Nephron progenitor cell (in vitro differentiated cells): ENCODE measurements at regions not wholly inside any gene's neighbourhood (a gene's known extent, or its start where the extent isn't known, plus 50 kb on each side); places are given as distances from the start of the nearest gene placed in this dataset.

Source experiments
- DNase-seq: peaks from one replicate; pipeline ENCODE4 v3.0.0; 2021
- H3K27ac Mint-ChIP-seq: 2 replicates; pipeline ENCODE4 v1.8.0; 2021; ENCODE audit warnings: mild to moderate bottlenecking, moderate library complexity, mixed read lengths
- H3K27me3 Mint-ChIP-seq: 2 replicates; pipeline ENCODE4 v1.8.0; 2021; ENCODE audit warnings: mild to moderate bottlenecking, low read depth, mixed read lengths; ENCODE audit not compliant: poor library complexity
- H3K36me3 Mint-ChIP-seq: 2 replicates; pipeline ENCODE4 v1.8.0; 2021; ENCODE audit warnings: low read depth, mixed read lengths
- H3K4me1 Mint-ChIP-seq: 2 replicates; pipeline ENCODE4 v1.8.0; 2021; ENCODE audit warnings: mixed read lengths
- H3K4me3 Mint-ChIP-seq: 2 replicates; pipeline ENCODE4 v1.8.0; 2021; ENCODE audit warnings: mild to moderate bottlenecking, moderate library complexity, mixed read lengths
- H3K9me3 Mint-ChIP-seq: 2 replicates; pipeline ENCODE4 v1.8.0; 2021; ENCODE audit warnings: mild to moderate bottlenecking, moderate library complexity, mixed read lengths
- TF ChIP-seq, protein P1 (sequence below): fragments of 200-600 bp; sonication (generic); IDR thresholded peaks from 2 replicates; pipeline ENCODE4 v1.5.0; 2021; ENCODE audit warnings: antibody characterized with exemption

DNA sequence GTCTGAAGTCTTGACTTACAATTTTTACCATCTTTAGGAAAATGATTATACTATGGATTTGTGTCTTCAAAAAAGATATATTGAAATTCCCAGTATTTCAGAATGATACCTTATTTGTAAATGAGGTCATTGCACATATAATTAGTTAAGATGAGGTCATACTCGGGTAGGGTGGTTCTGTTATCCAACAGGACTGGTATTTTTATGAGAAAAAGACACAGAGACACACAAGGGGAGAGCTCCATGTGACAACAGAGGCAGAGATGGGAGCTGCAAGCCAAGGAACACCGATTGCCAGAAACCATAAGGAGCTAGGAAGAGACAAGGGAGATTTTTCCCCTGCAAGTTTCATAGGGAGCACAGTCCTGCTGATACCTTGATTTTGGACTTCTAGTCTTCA lies 356.9 kb downstream of the ARL4A start:
- H3K9me3 Mint-ChIP-seq = no peaks in the 10 kb centered on the region
- H3K4me1 Mint-ChIP-seq = peaks cover 18% of the 10 kb centered on the region
- TF ChIP-seq, protein P1, sequence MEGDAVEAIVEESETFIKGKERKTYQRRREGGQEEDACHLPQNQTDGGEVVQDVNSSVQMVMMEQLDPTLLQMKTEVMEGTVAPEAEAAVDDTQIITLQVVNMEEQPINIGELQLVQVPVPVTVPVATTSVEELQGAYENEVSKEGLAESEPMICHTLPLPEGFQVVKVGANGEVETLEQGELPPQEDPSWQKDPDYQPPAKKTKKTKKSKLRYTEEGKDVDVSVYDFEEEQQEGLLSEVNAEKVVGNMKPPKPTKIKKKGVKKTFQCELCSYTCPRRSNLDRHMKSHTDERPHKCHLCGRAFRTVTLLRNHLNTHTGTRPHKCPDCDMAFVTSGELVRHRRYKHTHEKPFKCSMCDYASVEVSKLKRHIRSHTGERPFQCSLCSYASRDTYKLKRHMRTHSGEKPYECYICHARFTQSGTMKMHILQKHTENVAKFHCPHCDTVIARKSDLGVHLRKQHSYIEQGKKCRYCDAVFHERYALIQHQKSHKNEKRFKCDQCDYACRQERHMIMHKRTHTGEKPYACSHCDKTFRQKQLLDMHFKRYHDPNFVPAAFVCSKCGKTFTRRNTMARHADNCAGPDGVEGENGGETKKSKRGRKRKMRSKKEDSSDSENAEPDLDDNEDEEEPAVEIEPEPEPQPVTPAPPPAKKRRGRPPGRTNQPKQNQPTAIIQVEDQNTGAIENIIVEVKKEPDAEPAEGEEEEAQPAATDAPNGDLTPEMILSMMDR = no peak
- peak overlapping the region; percentile 11 for H3K27ac Mint-ChIP-seq
- DNase-seq = no peak
- H3K27me3 Mint-ChIP-seq = no peaks in the 10 kb centered on the region
- H3K4me3 Mint-ChIP-seq = no peak overlapping the region
- no peaks in the 10 kb centered on the region for H3K36me3 Mint-ChIP-seq

DNA sequence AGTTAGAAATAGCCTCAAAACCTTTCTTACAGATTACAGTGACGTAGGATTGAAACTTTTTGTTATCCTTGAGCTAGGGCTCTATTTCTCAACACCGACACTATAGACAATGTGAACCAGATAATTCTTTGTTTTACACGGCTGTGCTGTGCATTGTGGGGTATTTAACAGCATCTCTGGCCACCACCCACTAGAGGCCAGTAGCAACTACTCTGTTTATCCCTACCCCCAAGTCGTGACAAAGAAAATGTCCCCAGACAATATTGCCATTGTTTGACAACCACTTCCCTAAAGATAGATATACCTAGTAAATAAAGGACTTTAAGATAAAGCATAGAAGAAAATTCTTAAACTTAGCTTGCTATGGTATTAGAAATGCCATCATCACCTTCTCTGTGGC lies 359.6 kb downstream of the ARL4A start:
- TF ChIP-seq, protein P1 = no peak
- Mint-ChIP-seq H3K4me1 (peaks cover 18% of the 10 kb centered on the region), H3K27me3 (no peaks in the 10 kb centered on the region), H3K27ac (no peak overlapping the region), H3K36me3 (no peaks in the 10 kb centered on the region), H3K9me3 (no peaks in the 10 kb centered on the region), H3K4me3 (no peak overlapping the region)
- no peak for DNase-seq

DNA sequence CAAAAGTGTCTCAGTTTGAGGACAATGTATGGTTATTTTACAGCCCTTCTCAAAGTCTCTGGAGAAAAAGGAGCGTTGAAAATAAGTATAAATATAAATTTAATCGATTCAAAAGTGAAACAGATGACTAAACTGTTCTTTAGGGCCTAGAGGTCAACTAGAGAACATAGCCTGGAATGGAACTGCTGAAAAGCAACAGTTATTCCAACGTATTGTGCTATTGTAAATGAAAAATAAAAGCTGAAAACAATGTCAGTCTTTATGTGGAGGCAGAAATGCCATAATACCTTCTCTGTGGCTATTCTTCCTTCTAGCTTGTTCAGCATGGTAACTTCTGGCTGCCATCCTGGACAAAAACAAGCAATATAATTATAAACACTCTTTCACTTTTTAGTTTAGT lies 362.5 kb downstream of the ARL4A start:
- Mint-ChIP-seq H3K27ac (no peak overlapping the region), H3K36me3 (no peaks in the 10 kb centered on the region), H3K4me1 (peaks cover 13% of the 10 kb centered on the region), H3K27me3 (no peaks in the 10 kb centered on the region), H3K4me3 (no peak overlapping the region), H3K9me3 (no peaks in the 10 kb centered on the region)
- DNase-seq = no peak
- TF ChIP-seq, protein P1 = no peak

DNA sequence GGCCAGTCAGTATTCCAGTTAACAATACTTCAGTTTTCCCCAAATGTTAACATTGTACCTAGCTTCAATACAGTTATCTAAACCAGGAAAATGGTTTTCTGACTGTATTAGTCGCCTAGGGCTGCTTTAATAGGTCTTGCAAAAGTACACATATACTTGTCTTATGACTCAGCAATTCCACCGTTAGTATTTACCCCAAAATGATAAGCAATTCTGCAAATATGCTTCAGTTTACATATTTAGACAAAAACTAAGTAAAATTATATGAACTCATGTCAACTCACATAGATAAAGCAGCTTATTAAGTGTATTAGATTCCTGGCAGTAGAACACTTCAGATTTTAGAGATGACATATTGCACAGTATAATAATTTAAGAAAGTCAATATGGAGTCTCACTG lies 363.3 kb downstream of the ARL4A start:
- no peaks in the 10 kb centered on the region for H3K36me3 Mint-ChIP-seq
- no peak overlapping the region for H3K27ac Mint-ChIP-seq
- no peak overlapping the region for H3K4me3 Mint-ChIP-seq

DNA sequence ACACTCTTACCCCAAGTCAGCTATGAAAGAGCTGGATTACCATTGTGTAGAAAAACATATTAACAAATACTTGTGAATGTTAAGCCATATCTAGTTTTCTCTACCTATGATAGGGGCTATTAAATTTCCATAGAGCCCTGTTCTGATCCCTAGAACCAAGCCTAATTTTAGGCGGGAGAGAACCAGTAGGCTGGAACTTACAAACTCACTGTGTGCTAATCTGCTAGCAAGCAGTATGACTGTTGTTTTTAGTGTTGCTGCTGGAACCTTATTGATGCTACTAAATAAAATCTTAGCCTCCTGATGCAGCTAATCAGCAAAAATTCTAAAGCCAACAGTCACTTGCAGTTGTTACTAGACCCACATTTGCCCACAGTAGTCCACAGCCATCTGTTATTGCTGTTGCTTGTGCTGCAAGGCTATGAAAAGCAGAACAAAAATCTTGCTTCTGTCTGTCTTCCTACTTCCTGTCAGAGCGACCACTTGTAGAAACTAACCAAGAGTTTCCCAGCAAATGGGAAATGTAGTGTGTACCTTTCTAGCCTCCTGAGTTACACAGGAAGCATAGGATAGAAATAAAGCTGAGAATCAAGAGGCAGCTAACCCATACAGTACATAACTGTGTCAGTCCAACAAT lies 368.4 kb downstream of the ARL4A start:
- H3K27me3 Mint-ChIP-seq = peaks cover 4% of the 10 kb centered on the region
- H3K27ac Mint-ChIP-seq = peak overlapping the region; percentile 59
- no peak overlapping the region for H3K4me3 Mint-ChIP-seq
- TF ChIP-seq, protein P1 = no peak
- H3K36me3 Mint-ChIP-seq = no peaks in the 10 kb centered on the region
- H3K4me1 Mint-ChIP-seq = peaks cover 17% of the 10 kb centered on the region
- no peaks in the 10 kb centered on the region for H3K9me3 Mint-ChIP-seq
- DNase-seq = no peak

More for the DNA sequence above, 363.3 kb downstream of the ARL4A start:
- no peaks in the 10 kb centered on the region for H3K27me3 Mint-ChIP-seq
- TF ChIP-seq, protein P1 = no peak
- DNase-seq = no peak
- H3K4me1 Mint-ChIP-seq = peaks cover 15% of the 10 kb centered on the region
- no peaks in the 10 kb centered on the region for H3K9me3 Mint-ChIP-seq
